ENCODE measurements at regions not wholly inside any gene's neighbourhood (a gene's known extent, or its start where the extent isn't known, plus 50 kb on each side); places are given as distances from the start of the nearest gene placed in this dataset.
"Not testable (repeated sequence)": the region's sequence is repeated elsewhere in the genome, so short reads cannot be mapped to it uniquely, and the experiment has no call there.

DNA sequence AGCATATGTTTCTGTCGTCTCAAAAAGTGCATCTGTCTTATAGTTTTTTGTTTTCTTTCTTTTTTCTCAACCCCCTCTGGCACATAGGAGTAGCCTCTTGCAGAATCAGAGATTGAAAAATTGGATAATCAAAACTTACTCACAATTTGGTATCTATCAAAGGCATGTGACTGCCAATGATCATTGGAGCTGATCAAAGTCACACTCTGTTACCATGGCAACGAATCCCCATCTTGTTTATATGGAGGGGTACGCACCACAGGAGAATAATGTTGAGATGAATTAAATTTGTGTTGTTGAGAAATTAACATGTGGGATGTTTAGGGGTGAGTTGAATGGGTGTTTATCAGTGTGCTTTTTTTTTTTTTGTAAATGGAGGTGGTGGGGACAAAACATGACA lies 458.3 kb upstream of the FANCL start:
- no peak overlapping the region for H3K4me3 ChIP-seq
- intact Hi-C loops (cut with DNase I): no loop called here
- no peaks in the 10 kb centered on the region for H3K36me3 ChIP-seq
- no peak overlapping the region for H3K27ac ChIP-seq
- no peaks in the 10 kb centered on the region for H3K9me3 ChIP-seq
- no peaks in the 10 kb centered on the region for H3K4me1 ChIP-seq
- H3K9ac ChIP-seq (ENCODE audit: low read depth in 2 of 2, low read length in 2 of 2): no peak overlapping the region
- no peak for DNase-seq
- no peaks in the 10 kb centered on the region for H3K27me3 ChIP-seq
- TF ChIP-seq, protein P1, sequence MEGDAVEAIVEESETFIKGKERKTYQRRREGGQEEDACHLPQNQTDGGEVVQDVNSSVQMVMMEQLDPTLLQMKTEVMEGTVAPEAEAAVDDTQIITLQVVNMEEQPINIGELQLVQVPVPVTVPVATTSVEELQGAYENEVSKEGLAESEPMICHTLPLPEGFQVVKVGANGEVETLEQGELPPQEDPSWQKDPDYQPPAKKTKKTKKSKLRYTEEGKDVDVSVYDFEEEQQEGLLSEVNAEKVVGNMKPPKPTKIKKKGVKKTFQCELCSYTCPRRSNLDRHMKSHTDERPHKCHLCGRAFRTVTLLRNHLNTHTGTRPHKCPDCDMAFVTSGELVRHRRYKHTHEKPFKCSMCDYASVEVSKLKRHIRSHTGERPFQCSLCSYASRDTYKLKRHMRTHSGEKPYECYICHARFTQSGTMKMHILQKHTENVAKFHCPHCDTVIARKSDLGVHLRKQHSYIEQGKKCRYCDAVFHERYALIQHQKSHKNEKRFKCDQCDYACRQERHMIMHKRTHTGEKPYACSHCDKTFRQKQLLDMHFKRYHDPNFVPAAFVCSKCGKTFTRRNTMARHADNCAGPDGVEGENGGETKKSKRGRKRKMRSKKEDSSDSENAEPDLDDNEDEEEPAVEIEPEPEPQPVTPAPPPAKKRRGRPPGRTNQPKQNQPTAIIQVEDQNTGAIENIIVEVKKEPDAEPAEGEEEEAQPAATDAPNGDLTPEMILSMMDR (IDR thresholded peaks at IDR 0.05): no peak

DNA sequence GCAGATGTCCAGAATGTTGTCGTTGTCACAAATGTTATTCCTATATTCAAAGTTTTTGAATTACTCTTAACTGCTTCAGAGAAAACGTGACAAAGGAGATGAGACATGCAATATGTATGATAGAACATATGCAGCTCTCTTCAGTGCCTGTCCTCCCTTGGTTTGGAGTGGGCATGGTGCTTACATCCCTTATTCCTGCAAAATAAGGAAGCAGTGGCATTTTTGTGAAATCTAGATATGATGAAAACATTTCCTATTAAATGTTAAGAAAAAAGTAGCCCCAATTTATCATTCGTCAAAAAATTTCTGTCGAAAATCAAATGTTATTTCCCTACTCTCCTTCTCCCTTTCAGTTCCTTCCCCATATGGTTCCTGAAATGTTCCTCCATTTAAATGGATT lies 457.5 kb upstream of the FANCL start:
- Histone ChIP-seq H3K4me3 (no peak overlapping the region), H3K27me3 (no peaks in the 10 kb centered on the region), H3K9me3 (no peaks in the 10 kb centered on the region), H3K4me1 (no peaks in the 10 kb centered on the region), H3K36me3 (no peaks in the 10 kb centered on the region), H3K27ac (no peak overlapping the region), H3K9ac (ENCODE audit: low read depth in 2 of 2, low read length in 2 of 2) (no peak overlapping the region)
- no peak for DNase-seq
- intact Hi-C loops (cut with DNase I): no loop called here
- TF ChIP-seq, protein P1 (IDR thresholded peaks at IDR 0.05): no peak

DNA sequence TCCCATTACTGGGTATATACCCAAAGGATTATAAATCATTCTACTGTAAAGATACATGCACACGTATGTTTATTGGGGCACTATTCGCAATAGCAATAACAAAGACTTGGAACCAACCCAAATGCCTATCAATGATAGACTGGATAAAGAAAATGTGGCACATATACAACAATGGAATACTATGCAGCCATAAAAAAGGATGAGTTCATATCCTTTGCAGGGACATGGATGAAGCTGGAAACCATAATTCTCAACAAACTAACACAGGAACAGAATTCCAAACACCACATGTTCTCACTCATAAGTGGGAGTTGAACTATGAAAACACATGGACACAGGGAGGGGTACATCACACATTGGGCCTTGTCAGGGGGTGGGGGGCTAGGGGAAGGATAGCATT lies 453.0 kb upstream of the FANCL start:
- H3K36me3 ChIP-seq; H3K9me3 ChIP-seq; H3K4me3 ChIP-seq; DNase-seq; H3K4me1 ChIP-seq; H3K27me3 ChIP-seq; H3K9ac ChIP-seq (ENCODE audit: low read depth in 2 of 2, low read length in 2 of 2); intact Hi-C loops (cut with DNase I); H3K27ac ChIP-seq: not testable (repeated sequence)

DNA sequence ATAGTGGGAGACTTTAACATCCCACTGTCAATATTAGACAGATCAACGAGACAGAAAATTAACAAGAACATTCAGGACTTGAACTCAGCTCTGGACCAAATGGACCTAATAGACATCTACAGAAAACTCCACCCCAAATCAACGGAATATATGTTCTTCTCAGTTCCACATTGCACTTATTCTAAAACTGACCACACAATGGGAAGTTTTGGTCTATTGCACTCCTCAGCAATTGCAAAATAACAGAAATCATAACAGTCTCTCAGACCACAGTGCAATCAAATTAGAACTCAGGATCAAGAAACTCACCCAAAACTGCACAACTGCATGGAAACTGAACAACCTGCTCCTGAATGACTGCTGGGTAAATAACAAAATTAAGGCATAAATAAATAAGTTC lies 449.9 kb upstream of the FANCL start:
- H3K27me3 ChIP-seq; H3K36me3 ChIP-seq; DNase-seq; intact Hi-C loops (cut with DNase I); H3K9me3 ChIP-seq; H3K4me1 ChIP-seq; H3K27ac ChIP-seq; H3K4me3 ChIP-seq; H3K9ac ChIP-seq (ENCODE audit: low read depth in 2 of 2, low read length in 2 of 2): not testable (repeated sequence)

DNA sequence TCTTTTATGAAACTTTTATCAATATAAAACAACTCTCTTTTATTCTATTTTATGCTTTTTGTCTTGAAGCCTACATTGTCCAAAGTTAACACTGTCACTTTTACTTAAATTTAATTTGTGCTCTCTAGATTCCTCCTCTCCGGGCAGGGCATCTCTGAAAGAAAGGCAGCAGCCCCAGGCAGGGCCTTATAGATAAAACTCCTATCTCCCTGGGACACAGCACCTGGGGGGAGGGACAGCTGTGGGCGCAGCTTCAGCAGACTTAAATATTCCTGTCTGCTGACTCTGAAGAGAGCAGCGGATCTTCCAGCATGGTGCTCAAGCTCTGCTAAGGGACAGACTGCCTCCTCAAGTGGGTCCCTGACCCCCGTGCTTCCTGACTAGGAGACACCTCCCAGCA lies 447.7 kb upstream of the FANCL start:
- Histone ChIP-seq H3K27me3 (no peaks in the 10 kb centered on the region), H3K4me1 (no peaks in the 10 kb centered on the region), H3K4me3 (no peak overlapping the region), H3K27ac (no peak overlapping the region), H3K36me3 (no peaks in the 10 kb centered on the region), H3K9ac (ENCODE audit: low read depth in 2 of 2, low read length in 2 of 2) (no peak overlapping the region), H3K9me3 (no peaks in the 10 kb centered on the region)
- TF ChIP-seq, protein P1 (IDR thresholded peaks at IDR 0.05): no peak
- no peak for DNase-seq
- intact Hi-C loops (cut with DNase I): no loop called here

DNA sequence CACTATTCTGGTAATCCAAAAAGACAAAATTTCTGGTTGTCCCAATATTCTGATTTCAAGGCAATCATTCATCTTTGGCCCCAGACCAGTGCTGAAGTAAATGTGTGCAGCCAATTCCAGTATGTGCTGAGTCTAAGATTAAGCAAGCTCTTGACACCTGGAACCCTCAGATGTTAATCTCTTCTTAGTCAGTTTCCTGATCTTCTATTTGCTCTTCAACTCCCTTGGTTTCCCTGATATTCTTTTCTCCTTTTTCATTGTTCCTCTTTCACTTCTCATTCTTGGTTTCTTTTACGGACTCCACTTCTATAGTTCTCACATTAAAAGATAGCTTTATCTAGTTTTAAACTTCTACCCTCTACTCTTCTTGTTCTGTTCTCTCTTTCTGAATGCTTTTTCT lies 445.7 kb upstream of the FANCL start:
- H3K4me1 ChIP-seq: no peaks in the 10 kb centered on the region
- intact Hi-C loops (cut with DNase I): no loop called here
- no peak for DNase-seq
- H3K27ac ChIP-seq: no peak overlapping the region
- H3K9me3 ChIP-seq: no peaks in the 10 kb centered on the region
- H3K4me3 ChIP-seq: no peak overlapping the region
- TF ChIP-seq, protein P1 (IDR thresholded peaks at IDR 0.05): no peak
- H3K9ac ChIP-seq (ENCODE audit: low read depth in 2 of 2, low read length in 2 of 2): no peak overlapping the region
- no peaks in the 10 kb centered on the region for H3K27me3 ChIP-seq
- H3K36me3 ChIP-seq: no peaks in the 10 kb centered on the region

DNA sequence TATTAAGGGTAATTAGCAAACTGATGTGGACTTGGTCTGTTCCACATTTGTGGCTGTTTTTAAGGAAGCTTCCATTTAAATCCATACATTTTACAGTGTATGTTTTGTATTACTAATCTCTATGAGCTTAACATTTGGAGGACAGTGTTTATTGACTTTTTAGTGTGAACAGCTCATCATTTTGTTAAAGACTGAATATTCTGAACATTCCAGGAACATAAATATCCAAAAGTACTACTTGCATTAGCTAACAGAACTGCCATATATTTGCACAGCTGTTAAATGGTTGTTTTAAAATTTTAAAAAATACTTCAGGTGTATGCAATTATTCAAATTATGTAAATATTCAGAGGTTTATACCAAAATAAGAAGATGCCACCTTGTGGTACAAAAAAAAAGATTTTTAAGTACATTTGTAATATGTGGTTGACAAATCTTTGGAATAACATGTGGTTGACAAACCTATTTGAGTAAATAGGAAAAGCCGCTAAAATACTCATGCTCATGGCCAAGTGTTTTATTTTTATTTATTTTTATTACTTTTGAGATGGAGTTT lies 439.7 kb upstream of the FANCL start:
- H3K27me3 ChIP-seq: no peaks in the 10 kb centered on the region
- DNase-seq: no peak
- no peaks in the 10 kb centered on the region for H3K4me1 ChIP-seq

More for the DNA sequence above, 439.7 kb upstream of the FANCL start:
- Histone ChIP-seq H3K9me3 (no peaks in the 10 kb centered on the region), H3K27ac (no peak overlapping the region), H3K36me3 (no peaks in the 10 kb centered on the region), H3K4me3 (no peak overlapping the region), H3K9ac (ENCODE audit: low read depth in 2 of 2, low read length in 2 of 2) (no peak overlapping the region)
- intact Hi-C loops (cut with DNase I): no loop called here
- TF ChIP-seq, protein P1 (IDR thresholded peaks at IDR 0.05): no peak
